Omental fat pad (tissue), 3 donors: ENCODE measurements at regions not wholly inside any gene's neighbourhood (a gene's known extent, or its start where the extent isn't known, plus 50 kb on each side); places are given as distances from the start of the nearest gene placed in this dataset.

Experiments used
- ATAC-seq: fragments of 150-250 bp; one replicate; pipeline ENCODE4 v1.9.1; 2016; ENCODE audit warnings: mild to moderate bottlenecking, moderate library complexity; ENCODE audit not compliant: low FRiP score
- DNase-seq: peaks from one replicate; pipeline ENCODE4 v3.0.0-alpha.2; 2019; ENCODE audit warnings: low spot score
- CTCF ChIP-seq, 3 donors: fragments of 450-650 bp; IDR thresholded peaks; one replicate each; pipeline ENCODE4 v1.5.1; 2016 to 2017; ENCODE audit warnings: antibody characterized with exemption in 3 of 3, mild to moderate bottlenecking in 3 of 3, moderate library complexity in 2 of 3

GRCh38 chr3:90044084-90044816, 936.8 kb downstream of the EPHA3 start:
- ATAC-seq (no peak), DNase-seq (no peak)
- TF ChIP-seq CTCF (IDR thresholded peaks at IDR 0.05): no peak

GRCh38 chr3:90052425-90052950, 945.1 kb downstream of the EPHA3 start:
- ATAC-seq (no peak), DNase-seq (no peak)
- no peak for TF ChIP-seq CTCF (IDR thresholded peaks at IDR 0.05)

DNA sequence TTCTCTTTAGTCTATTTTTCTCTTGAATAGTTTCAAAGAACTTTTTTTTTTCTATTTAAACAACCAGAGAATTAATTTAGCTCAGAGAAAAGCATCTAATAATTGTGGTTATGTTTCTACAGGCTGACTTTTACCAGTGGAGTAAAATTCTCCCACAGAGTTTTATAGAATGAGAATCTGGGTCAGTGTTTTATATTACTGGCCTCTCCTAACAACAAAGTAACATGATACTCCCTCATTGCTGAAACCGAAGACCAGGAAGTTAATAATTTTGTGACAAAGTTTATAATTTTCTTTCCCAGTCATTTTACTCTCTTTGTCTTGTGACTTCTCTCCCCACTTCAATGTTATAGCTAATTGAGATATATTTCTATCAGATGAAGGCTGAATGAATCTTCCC, 946.9 kb downstream of the EPHA3 start:
- no peak for TF ChIP-seq CTCF (IDR thresholded peaks at IDR 0.05)
- ATAC-seq (no peak), DNase-seq (no peak)

- TF ChIP-seq CTCF (IDR thresholded peaks at IDR 0.05): no peak
- DNase-seq (no peak), ATAC-seq (no peak)
Observed at GRCh38 chr3:90055666-90056065, 948.2 kb downstream of the EPHA3 start.

- ATAC-seq: no peak
- DNase-seq: no peak
- no peak for TF ChIP-seq CTCF (IDR thresholded peaks at IDR 0.05)
Observed at GRCh38 chr3:90056281-90057032, 949.0 kb downstream of the EPHA3 start.

DNA sequence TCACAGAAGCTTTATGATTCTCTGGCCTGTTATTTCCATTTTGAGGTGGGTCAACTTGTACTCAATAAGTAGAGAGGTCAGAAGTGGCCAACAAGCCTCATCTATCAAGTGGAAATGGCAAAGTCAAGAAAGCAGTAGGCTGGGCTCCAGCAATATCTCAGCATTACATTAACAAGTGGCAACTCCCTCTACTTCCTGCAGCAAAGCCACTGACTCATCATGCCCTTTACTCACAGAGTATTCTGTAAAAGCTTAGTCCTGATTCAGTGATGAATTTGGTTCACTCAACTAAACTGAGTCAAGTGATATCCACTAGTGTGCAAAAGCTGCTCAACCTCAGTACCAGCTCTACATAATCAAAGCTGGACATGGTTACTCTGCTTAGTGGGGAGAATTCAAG, 954.6 kb downstream of the EPHA3 start:
- TF ChIP-seq CTCF (IDR thresholded peaks at IDR 0.05): no peak
- DNase-seq (no peak), ATAC-seq (peak; percentile 61)
